HG02885 (cell line): ENCODE measurements at regions not wholly inside any gene's neighbourhood (a gene's known extent, or its start where the extent isn't known, plus 50 kb on each side); places are given as distances from the start of the nearest gene placed in this dataset.
"Not testable (repeated sequence)": the region's sequence is repeated elsewhere in the genome, so short reads cannot be mapped to it uniquely, and the experiment has no call there.

Source experiments
- ATAC-seq: cut with Tn5 transposase; IDR thresholded peaks from one replicate; pipeline ENCODE4 v1.9.1; 2021; ENCODE audit warnings: mild to moderate bottlenecking; ENCODE audit not compliant: unreplicated experiment, poor library complexity

GRCh38 chrX:78603908-78604307 is 55.2 kb downstream of the RTL3 start:
- no peak for ATAC-seq

DNA sequence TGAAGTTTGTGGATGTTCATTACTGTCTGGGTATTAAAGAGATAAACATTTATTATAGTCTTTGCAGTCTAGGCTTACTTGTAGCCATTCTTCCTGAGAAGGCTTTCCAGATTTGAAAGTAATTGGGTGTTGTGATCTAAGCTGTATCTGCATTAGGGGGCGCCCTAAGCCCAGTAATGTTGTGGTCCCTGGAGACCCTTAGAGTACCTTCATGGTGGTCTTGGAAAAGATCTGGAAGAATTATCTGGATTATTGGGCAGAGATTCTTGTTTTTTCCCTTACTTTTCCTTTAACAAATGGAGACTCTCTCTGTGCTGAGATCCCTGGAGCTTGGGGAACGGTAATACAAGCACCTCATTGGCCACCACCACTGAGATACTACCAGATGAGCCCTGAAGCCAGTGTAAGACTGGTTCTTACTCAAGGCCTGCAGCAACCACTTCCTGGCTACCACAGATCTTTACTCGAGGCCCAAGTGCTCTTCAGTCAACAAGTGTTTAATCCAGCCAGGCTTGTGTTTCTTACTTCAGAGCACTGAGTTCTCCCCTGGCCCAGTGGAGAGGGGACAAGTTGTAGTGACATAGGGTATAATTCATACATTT is 63.1 kb downstream of the RTL3 start:
- no peak for ATAC-seq

DNA sequence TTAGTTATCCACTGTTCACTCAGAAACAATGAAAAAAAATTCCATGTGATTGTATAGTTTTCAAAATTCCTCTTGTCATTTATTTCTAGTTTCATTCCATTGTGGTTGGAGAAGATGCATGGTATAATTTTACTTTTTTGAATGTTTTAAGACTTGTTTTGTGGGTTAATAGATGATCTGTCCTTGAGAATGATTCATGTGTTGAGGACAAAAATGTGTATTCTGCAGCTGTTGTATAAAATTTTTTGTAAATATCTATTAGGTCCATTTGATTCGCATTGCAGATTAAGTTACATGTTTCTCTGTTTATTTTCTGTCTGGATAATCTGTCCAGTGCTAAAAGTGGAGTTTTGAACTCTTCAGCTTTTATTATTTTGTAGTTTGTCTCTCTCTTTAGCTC is 65.4 kb downstream of the RTL3 start:
- ATAC-seq = no peak

DNA sequence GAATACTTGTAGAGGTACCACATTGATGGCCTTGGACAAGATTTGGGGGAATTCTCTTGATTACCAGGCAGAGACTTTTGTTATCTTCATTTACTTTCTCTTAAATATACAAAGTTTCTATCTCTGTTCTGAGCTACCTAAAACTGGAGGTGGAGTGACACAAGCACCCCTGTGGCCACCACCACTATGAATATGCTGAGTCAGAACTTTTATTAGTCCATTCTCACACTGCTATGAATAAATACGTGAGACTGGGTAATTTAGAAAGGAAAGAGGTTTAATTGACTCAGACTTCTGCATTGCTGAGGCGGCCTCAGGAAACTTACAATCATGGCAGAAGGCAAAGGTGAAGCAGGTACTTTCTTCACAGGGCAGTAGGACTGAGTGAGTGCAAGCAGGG is 67.1 kb downstream of the RTL3 start:
- ATAC-seq = no peak

- no peak for ATAC-seq
These were observed 84.8 kb downstream of the RTL3 start for GRCh38 chrX:78574306-78574705.

GRCh38 chrX:78573630-78574029 is 85.5 kb downstream of the RTL3 start:
- no peak for ATAC-seq

DNA sequence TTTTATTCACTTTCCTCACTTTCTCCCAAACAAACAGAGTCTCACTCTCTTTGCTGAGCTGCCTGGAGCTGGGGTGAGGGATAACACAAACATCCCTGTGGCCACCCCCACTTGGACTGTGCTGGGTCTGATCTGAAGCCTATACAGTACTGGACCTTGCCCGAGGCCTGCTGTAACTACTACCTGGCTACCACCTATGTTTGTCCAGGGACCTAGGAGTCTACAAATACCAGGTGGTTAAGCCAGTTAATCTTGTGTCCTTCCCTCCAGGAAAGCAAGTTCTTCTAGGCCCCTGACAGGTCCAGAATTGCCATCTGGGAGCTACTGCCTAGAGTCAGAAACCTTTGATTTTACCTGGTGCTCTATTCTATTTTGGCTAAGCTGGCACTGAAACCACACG is 87.3 kb downstream of the RTL3 start:
- ATAC-seq = no peak

- ATAC-seq = no peak
These were observed 103.6 kb downstream of the RTL3 start for GRCh38 chrX:78555401-78555980.

DNA sequence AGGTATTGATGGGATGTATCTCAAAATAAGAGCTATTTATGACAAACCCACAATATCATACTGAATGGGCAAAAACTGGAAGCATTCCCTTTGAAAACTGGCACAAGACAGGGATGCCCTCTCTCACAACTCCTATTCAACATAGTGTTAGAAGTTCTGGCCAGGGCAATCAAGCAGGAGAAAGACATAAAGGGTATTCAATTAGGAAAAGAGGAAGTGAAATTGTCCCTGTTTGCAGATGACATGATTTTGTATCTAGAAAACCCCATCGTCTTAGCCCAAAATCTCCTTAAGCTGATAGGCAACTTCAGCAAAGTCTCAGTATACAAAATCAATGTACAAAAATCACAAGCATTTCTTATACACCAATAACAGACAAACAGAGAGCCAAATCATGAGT is 106.5 kb downstream of the RTL3 start:
- not testable (repeated sequence) for ATAC-seq

DNA sequence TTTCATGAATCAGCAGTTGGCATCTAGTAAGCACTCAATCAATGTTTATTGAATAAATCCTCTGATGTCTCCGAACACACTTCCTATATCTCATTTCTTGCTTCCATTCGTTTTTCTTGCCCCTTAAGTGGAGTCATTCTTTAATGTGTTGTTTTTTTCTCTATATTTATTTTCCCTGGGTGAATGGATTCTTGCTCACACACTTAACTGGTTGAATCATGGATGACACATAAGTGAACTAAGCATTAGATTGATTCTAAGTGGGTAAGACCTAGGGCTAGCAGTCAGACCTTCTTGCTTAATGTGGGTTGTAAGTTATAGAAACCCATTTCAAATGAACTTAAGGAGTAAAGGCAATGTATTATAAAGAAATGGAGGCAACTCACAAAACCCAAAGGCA is 111.1 kb downstream of the RTL3 start:
- ATAC-seq = no peak

DNA sequence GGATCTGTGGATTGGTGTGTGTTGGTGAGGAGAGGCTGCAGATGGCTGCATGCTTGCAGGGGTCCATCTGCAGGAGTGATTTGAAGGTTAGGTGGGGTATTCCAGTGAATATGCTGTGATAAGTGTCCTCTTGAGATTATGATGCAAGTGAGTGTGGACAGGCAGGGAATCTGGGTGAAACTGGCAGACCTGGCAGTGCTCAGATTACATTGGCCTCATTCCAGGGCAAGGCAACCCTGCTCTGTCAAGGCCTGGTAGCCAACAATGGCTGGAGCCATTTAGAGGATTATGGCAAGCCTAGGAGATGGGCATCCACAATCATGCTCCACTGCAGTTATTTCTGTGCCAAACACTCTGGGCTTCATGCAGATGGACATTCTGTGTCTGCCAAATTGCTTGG is 113.9 kb downstream of the RTL3 start:
- ATAC-seq = no peak

DNA sequence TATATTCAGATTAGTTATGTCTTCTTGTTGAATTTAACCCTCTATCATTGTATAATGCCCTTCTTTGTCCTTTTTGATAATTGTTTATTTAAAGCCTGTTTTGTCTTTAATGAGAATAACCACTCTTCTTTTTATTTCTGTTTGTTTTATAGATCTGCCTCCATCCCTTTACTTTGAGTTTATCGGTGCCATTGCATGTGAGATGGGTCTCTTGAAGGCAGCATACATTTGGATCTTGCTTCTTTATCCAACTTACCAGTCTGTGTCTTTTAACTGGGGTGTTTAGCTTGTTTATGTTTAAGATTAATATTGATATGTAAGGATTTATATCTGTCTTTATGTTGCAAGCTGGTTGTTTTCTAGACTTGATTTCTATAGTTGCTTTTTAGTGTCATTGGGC is 115.8 kb downstream of the RTL3 start:
- ATAC-seq = no peak

GRCh38 chrX:78540171-78540570 is 119.0 kb downstream of the RTL3 start:
- no peak for ATAC-seq

DNA sequence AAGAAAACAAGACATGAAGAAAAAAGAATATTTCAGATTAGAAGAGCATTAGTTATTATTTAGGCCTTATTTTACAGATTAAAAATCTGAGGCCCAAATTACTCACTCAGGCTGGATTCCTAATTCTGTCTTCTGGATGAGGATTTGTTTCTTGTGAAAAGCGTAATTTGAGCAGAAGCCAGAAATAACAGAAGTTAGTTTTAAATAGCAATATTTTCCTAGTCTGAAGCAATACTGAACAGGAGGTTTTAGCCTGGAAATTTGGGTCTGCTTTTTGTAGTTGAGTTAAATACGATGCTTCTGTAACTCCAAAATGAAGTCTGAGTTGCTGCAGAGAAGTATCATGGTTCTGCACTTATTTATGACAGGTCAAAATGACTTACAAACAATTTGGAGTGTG is 124.9 kb downstream of the RTL3 start:
- ATAC-seq = no peak

GRCh38 chrX:78532363-78532762 is 126.8 kb downstream of the RTL3 start:
- no peak for ATAC-seq

DNA sequence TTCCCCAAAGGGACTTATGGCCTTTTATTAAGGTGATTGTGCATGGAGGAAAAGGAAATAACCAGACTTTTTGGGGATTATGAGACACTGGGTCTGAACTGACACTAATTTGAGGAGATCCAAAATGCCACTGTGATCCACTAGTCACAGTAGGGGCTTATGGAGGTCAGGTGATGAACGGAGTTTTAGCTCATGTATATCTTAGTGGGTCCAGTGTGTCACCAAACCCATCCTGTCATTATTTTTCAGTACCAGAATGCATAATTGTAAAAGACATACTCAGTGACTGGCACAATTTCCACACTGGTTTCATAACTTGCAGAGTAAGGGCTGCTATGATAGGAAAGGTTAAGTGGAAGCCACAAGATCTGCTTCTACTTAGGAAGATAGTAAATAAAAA is 131.3 kb downstream of the RTL3 start:
- ATAC-seq = no peak

GRCh38 chrX:78527263-78527662 is 131.9 kb downstream of the RTL3 start:
- ATAC-seq = peak; percentile 41

DNA sequence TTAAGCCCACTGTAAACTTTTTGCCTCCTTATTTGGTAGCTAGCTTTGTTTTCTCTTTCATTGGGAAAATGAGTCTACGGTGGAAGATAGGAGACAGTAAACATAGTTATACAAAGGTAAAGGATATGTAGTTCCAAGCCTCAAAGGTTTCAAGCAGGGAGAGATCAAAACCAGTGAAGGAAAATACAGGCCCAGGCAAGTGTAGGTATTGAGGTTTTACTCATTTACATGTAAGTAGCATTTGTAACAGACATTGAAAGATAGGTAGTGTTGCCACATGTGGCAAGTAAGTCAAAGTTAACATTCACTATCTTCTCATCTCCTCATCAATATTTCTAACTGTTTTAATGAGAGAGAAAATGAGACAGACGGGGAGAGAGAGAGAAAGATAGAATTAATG is 136.5 kb downstream of the RTL3 start:
- no peak for ATAC-seq

DNA sequence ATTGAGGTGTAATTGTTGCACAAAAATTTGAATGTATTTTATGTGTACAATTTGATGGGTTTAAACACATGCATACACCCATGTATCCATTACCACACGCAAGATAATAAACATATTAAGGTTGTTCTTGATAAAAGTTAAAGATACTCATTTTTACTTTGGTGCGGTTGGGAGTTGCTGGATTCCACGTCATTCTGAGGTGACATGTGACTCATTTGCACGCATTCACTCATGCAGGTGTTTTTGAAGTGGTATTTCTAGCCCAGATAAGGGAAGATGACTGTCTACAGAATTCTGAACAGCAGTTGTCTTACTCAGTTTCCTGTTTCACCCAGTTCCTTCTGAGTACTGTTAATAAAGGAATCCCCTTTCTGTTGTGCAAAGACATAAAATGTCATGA is 142.0 kb downstream of the RTL3 start:
- peak; percentile 89 for ATAC-seq

DNA sequence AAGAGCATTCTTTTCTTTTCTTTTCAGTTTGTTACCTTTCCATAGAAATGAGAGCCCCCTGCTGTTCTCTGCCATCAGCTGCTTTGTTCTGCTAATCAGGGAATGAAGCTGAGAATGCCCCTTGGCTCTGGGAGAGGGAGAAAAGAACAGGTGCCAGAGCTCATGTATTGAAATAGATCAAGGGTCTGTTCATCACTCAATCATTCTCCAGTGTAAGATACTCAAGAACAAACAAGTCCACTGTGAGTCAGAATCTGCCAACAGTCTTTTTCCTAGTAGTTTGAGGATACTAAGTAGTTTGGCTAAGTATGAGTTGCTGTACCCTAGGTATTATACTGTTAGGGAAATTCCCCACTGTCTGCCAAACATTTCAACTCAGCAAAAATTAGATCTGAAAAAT is 144.3 kb downstream of the RTL3 start:
- peak; percentile 31 for ATAC-seq

DNA sequence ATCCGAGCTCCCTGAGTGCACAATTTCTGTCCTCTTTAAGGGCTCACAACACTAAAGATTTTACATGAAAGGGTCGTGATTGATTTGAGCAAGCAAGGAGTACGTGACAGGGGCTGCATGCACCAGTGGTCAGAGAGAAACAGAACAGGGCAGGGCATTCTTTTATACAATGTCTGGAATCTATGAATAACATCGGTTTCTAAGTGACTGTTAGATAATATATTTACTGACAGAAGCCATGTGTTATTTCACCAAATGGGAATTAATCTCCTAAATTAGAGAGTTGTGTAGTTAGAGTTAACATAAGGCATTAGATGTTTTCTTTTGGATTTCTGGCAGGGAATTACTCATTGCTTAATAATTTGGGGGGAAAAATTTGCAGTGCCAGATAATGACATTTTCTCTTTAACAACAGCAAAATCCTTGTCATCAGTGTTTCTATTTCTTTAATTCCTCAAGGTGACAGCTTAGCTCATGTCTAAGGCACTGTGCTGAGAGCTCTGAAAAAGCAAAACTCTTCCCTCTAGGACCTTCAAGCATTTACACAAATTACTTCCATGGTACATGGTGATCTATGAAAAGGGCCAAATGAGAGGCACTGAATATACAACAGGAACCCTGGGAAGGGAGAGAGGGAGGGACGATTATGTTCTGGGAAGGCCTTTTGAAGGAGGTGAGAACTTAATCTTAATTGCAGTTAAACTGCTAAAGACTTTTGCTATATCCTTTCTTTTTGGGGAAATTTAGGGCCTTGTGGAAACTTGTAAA is 145.0 kb downstream of the RTL3 start:
- ATAC-seq = no peak

- ATAC-seq = no peak
These were observed 152.9 kb downstream of the RTL3 start for GRCh38 chrX:78506248-78506647.
